DMS153 (cell line): ENCODE measurements at regions not wholly inside any gene's neighbourhood (a gene's known extent, or its start where the extent isn't known, plus 50 kb on each side); places are given as distances from the start of the nearest gene placed in this dataset.
"Not testable (repeated sequence)": the region's sequence is repeated elsewhere in the genome, so short reads cannot be mapped to it uniquely, and the experiment has no call there.

ENCODE experiments used
- DNase-seq: peaks from one replicate; lab custom pipeline; 2025; lab: John Stamatoyannopoulos, UW

DNA sequence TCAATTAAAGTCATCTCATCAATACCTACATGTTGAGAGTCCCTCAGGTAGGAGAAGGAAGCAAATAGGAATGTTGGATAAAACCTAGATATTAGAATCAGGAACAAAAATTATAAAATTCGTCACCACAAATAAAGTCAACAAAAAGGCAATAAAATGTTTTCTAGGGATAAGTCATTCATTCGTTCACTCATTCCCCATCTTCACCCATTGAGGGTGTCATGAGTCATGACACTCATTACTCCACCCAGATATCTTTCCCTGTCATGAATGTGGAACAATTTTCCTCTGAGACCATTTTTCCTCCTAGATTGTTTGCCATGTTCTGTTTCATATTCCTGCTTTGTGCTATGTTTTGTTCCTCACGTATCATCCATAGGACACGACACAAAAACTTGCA is 50.9 kb upstream of the OLIG3 start:
- DNase-seq = no peak

DNA sequence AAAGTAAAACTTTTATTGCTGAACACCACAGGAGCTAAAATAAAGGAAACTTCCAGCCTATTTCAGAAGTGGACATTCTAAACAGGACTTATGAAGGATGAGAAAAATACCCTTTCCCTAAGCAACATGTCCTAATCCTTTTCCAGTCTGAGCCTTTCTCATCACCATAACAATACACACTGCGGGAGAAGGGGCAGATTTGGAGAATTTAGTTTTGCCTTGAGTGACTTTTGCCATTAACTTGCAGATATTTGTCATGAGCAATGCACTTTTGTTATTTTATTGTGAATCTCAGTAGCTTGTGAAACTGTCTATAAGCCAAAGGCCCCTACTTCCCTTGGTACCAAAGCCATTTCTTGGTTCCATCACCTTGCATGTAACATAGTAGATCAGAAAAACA is 53.0 kb upstream of the OLIG3 start:
- DNase-seq = no peak

DNA sequence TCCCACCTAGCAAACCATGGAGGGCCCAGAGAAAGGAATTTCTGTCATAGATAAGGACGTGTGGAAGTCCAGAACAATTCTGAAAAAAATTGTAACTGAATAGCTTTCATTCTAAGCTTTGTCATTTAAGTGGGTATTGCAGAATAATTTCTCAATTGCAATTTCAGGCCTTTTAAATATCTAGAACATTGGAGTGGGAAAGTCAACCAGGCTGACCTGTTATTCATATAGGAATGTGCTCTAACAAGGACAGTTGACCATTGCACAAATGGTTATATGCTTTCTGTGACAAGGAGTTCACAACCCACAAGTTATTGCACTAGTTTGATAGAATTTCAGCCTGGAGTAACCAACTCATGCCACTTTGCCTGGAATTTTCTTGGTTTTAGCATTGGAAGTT is 53.4 kb upstream of the OLIG3 start:
- DNase-seq = no peak

DNA sequence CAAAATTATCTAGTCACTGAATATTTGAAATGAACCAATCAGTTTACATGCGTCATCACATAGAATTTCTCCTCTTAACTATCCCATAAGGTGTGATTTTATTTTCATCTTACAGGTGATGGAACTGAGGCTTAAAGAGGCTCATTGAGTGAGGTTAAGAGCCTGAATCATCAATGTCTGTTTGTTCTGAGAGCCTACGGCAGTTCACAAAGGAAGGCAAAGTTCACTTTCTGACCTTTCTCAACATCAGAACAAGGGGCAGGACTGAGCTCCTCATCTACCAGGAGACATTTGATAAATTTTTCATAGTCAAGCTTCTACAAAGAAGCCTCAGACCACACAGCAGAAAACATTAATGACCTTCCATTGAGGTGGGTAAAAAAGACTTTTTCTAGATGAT is 54.9 kb upstream of the OLIG3 start:
- DNase-seq = no peak

GRCh38 chr6:137550535-137550934 is 56.3 kb upstream of the OLIG3 start:
- no peak for DNase-seq

GRCh38 chr6:137552146-137552545 is 58.0 kb upstream of the OLIG3 start:
- no peak for DNase-seq

DNA sequence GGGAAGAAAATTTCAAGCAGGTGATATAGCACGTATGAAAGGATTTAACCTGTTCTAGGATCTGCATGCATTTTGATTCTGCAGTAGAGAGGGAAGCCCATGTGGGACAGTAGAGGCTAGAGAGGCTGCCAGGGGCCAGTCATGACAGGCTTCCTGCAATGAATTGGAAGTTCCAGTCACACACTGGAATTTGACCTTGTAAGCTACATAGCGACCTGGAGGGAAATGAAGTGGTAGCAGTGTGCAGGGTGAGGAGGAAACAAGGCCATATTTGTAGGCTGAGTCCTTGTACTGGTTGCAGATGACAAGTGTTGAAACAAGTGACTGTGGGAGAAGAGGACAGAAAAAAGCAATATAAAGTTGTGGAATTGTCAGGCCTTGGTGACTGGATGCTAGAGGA is 58.6 kb upstream of the OLIG3 start:
- no peak for DNase-seq

DNA sequence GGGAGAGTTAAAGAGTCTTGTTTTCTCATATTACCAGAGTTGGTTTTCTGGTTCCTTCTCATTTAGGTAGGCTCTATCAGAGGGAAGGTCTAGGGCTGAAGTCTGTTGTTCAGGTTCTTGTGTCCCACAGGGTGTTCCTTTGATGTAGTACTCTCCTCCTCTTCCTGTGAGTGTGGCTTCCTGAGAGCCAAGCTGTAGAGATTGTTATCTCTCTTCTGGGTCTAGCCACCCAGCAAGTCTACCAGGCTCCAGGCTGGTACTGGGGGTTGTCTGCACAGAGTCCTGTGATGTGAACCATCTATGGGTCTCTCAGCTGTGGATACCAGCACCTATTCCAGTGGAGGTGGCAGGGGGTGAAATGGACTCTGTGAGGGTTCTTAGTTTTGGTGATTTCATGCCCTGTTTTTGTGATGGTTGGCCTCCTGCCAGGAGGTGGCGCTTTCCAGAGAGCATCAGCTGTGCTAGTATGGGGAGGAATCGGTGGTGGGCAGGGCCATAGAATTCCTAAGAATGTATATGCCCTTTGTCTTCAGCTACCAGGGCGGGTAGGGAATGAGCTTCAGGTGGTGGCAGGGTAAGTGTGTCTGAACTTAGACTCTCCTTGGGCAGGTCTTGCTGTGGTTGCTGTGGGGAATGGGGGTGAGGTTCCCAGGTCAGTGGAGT is 65.5 kb upstream of the OLIG3 start:
- DNase-seq = not testable (repeated sequence)

- DNase-seq = no peak
Measured at GRCh38 chr6:137560184-137560563, 66.0 kb upstream of the OLIG3 start.

DNA sequence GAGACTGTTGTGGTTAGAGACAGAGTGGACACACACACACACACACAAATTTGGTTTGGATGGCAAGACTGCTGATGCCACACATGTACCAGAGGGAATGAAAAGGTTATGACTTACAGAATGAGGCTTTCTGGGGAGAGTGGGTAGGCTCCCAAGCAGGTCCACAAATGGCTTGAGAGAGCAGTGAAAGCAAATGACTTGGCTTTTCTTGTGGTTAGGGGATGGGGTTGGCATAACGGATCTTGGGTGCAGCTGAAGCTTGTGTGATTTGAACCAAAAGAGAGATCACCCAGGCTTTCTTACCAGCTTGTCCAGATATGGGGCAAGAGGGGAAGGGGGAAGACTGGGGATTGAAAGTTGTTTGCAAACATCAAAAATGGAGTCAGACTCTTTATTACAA is 73.9 kb upstream of the OLIG3 start:
- DNase-seq = no peak

GRCh38 chr6:137570393-137570792 is 76.2 kb upstream of the OLIG3 start:
- peak; percentile 99 for DNase-seq

- no peak for DNase-seq
Measured at GRCh38 chr6:137571854-137572253, 77.7 kb upstream of the OLIG3 start.

DNA sequence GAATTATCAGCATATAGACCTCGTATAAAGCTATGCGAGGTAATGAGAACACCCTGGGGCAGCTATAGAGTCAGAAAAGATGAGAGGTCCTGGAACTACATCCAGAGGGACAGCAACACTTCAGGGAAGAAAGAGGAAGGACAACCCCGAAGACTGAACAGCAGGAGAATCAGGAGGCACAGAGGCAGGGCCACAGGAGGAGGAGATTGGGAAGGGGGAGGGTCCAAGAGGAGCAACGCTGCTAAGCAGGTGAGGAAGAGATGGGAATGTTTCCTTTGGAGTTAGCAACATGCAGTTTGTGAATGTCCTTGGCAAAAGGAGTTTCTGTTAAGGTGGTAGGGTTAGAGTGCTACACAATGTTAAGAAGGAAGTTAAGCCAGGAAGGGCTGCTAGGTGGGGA is 79.5 kb upstream of the OLIG3 start:
- DNase-seq = no peak

GRCh38 chr6:137579612-137580011 is 85.4 kb upstream of the OLIG3 start:
- no peak for DNase-seq

- DNase-seq = no peak
Measured at GRCh38 chr6:137581019-137581707, 87.0 kb upstream of the OLIG3 start.

DNA sequence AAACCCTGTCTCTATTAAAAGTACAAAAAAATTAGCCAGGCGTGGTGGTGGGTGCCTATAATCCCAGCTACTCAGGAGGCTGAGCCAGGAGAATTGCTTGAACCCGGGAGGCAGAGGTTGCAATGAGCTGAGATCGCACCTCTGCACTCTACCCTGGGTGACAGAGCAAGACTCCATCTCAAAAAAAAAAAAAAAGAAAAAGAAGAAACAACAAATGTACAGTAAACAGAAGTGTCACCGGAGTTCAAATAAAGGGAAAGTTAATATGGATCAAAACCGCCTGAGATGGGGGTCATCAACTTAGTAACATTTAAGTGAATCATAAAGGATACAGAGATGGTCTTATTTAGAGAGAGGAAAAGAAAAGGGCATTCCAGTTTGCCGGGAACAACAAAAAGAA is 89.3 kb upstream of the OLIG3 start:
- DNase-seq = not testable (repeated sequence)

- DNase-seq = no peak
Measured at GRCh38 chr6:137588472-137588871, 94.3 kb upstream of the OLIG3 start.

- no peak for DNase-seq
Measured at GRCh38 chr6:137589067-137589848, 95.1 kb upstream of the OLIG3 start.

DNA sequence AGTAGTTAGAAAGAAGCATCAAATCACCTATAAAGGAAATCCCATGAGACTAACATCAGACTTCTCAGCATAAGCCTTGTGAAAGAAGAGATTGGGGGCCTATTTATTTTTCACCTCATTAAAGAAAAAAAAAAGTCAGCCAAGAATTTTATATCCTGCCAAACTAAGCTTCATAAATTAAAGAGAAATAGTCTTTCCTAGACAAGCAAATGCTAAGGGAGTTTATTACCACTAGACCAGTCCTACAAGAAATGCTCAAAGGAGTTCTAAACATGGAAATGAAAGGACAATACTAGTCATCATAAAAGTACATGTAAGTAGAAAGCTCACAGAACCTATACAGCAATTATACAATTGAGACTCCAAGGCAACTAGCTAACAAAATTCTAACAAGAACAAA is 96.5 kb upstream of the OLIG3 start:
- DNase-seq = no peak

GRCh38 chr6:137601471-137601870 is 107.3 kb upstream of the OLIG3 start:
- DNase-seq = no peak

DNA sequence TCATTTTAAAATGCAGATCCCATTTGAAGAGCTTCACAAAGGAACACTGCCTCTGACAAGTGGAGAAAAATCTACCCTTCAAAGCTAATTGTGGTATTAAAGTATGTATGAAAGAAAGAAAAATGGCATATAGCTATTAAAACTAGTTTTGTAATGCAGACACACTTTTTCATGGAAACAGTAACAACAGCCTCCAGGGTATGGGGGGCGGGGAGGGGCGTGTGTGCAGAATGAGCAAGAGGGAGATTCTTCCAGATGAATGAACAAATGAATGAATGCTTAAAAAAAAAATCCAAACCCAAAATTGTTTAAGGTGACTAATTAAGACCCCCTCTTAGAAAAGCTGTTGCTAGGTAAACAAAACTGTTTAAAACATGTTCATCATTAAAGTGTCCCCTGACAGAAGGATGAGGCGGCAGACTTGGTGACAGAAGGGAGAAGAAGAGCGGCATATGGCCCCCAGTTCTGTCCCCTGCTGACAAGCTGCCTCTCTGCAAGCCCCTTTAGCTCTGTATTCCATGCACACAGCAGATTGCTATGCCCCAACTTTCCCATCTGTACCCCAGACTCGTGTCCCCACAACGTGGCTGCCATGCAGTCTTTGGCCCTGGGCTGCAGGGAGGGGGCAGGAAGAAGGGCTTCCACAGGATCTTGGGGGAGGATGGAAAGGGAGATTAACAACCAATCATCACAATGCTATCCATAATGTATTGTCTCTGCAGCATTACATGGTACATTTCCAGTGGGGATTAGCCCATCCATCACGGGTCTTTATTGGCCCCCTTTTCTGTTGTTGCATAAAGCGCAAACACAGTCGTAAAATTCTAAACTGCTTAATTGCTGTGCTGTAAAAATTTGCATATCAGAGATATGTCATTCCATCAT is 108.4 kb upstream of the OLIG3 start:
- DNase-seq = no peak

GRCh38 chr6:137610702-137611101 is 116.5 kb upstream of the OLIG3 start:
- no peak for DNase-seq
